LNCAP (cell line): ENCODE measurements at regions not wholly inside any gene's neighbourhood (a gene's known extent, or its start where the extent isn't known, plus 50 kb on each side); places are given as distances from the start of the nearest gene placed in this dataset.

Experiments
- TF ChIP-seq, protein P1 (sequence below): fragments of 450-650 bp; IDR thresholded peaks from 2 replicates; pipeline ENCODE4 v1.5.1; 2017; ENCODE audit warnings: mild to moderate bottlenecking

DNA sequence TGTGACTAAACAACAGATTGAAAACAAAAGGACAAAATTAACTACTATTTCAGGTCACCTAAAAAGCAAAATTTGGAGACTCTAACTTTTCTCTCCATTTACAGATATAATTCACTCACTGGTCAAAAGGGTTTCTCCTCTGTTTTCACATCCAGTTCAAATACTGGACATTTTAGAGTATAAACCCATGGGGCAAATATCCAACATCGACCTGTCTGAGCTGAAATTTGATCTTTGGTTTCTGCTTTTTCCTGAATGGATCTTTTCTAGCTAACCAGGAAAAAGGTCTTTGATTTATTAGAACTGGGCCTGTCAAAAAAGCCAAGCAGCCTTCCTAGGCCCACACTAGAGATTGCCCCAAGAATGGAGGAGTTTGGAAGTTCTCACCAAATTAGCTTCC lies 69.3 kb upstream of the SATB2 start:
- TF ChIP-seq, protein P1, sequence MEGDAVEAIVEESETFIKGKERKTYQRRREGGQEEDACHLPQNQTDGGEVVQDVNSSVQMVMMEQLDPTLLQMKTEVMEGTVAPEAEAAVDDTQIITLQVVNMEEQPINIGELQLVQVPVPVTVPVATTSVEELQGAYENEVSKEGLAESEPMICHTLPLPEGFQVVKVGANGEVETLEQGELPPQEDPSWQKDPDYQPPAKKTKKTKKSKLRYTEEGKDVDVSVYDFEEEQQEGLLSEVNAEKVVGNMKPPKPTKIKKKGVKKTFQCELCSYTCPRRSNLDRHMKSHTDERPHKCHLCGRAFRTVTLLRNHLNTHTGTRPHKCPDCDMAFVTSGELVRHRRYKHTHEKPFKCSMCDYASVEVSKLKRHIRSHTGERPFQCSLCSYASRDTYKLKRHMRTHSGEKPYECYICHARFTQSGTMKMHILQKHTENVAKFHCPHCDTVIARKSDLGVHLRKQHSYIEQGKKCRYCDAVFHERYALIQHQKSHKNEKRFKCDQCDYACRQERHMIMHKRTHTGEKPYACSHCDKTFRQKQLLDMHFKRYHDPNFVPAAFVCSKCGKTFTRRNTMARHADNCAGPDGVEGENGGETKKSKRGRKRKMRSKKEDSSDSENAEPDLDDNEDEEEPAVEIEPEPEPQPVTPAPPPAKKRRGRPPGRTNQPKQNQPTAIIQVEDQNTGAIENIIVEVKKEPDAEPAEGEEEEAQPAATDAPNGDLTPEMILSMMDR = no peak

DNA sequence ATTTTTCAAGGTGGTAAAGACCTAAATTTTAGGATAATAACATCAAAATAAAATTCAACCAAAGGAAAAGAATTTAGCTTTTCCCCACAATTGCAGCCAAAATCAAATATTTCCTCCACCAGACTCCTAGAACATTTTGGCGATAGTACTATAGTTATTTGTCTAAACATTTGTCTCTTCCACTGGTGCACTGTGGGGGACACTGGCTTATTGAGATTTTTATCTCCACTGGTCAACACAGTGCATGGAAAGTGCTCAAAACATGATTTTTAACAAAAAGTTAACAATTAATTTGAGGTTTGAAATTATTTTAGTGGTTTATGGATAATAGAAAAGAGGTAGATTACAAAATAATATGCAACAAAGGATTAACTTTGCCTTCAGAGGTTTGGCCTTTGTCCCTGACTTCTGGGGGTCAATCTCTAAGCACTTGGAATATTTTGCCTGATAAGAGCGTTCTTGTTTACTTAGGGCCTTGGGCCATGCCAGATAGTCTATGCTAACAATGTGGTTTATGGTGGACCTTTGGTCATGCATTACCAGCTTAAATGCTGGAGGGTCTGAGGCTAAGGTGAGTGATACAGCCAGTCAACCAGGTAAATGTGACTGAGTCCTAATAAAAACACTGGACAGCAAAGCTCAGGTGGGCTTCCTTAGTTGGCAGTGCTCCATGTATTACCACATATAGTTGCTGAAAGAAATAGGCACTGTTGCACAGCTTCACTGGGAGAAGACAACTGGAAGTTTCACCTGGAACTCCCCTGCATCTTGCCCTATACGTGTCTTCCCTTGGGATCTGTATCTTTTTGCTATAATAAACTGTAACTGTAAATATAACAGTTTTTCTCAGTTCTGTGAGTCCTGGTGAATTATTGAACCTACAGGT lies 67.2 kb upstream of the SATB2 start:
- TF ChIP-seq, protein P1 = no peak

DNA sequence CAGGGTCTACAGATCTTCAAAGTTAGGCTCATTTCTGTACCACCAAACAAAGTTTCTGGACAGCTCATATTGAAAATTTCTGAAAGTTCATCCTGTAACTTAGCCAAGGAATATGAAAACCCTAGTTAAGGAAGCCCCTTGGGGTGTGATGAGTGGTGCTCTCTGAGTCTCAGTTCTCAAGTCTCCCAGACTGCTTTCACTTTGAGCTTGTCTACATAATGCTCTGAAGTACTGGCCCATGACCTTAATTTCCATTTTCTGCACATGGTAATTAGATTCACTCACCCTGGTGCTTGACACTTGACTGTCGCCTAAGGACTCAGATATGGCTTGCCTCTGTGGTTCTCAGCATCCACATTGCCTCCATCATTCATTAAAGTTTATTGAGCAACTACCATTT lies 51.7 kb upstream of the SATB2 start:
- TF ChIP-seq, protein P1 = no peak
